H1 (cell line): ENCODE measurements at regions not wholly inside any gene's neighbourhood (a gene's known extent, or its start where the extent isn't known, plus 50 kb on each side); places are given as distances from the start of the nearest gene placed in this dataset.

Source experiments
- PHF8 ChIP-seq: fragments of 200-600 bp; sonication (generic); conservative IDR thresholded peaks from 2 replicates; pipeline ENCODE4 v1.7.1; 2012; ENCODE audit warnings: low read depth, mild to moderate bottlenecking, inconsistent platforms, low read length, moderate library complexity
- TF ChIP-seq, protein P1 (sequence below): fragments of 300-600 bp; sonication (generic); IDR thresholded peaks from 2 replicates; pipeline ENCODE4 v1.7.1; 2012; ENCODE audit warnings: low read length, moderate library complexity, mild to moderate bottlenecking, inconsistent platforms; ENCODE audit not compliant: insufficient replicate concordance

GRCh38 chr2:212672186-212672585 is 133.6 kb upstream of the ERBB4 start (continued):
- TF ChIP-seq, protein P1, sequence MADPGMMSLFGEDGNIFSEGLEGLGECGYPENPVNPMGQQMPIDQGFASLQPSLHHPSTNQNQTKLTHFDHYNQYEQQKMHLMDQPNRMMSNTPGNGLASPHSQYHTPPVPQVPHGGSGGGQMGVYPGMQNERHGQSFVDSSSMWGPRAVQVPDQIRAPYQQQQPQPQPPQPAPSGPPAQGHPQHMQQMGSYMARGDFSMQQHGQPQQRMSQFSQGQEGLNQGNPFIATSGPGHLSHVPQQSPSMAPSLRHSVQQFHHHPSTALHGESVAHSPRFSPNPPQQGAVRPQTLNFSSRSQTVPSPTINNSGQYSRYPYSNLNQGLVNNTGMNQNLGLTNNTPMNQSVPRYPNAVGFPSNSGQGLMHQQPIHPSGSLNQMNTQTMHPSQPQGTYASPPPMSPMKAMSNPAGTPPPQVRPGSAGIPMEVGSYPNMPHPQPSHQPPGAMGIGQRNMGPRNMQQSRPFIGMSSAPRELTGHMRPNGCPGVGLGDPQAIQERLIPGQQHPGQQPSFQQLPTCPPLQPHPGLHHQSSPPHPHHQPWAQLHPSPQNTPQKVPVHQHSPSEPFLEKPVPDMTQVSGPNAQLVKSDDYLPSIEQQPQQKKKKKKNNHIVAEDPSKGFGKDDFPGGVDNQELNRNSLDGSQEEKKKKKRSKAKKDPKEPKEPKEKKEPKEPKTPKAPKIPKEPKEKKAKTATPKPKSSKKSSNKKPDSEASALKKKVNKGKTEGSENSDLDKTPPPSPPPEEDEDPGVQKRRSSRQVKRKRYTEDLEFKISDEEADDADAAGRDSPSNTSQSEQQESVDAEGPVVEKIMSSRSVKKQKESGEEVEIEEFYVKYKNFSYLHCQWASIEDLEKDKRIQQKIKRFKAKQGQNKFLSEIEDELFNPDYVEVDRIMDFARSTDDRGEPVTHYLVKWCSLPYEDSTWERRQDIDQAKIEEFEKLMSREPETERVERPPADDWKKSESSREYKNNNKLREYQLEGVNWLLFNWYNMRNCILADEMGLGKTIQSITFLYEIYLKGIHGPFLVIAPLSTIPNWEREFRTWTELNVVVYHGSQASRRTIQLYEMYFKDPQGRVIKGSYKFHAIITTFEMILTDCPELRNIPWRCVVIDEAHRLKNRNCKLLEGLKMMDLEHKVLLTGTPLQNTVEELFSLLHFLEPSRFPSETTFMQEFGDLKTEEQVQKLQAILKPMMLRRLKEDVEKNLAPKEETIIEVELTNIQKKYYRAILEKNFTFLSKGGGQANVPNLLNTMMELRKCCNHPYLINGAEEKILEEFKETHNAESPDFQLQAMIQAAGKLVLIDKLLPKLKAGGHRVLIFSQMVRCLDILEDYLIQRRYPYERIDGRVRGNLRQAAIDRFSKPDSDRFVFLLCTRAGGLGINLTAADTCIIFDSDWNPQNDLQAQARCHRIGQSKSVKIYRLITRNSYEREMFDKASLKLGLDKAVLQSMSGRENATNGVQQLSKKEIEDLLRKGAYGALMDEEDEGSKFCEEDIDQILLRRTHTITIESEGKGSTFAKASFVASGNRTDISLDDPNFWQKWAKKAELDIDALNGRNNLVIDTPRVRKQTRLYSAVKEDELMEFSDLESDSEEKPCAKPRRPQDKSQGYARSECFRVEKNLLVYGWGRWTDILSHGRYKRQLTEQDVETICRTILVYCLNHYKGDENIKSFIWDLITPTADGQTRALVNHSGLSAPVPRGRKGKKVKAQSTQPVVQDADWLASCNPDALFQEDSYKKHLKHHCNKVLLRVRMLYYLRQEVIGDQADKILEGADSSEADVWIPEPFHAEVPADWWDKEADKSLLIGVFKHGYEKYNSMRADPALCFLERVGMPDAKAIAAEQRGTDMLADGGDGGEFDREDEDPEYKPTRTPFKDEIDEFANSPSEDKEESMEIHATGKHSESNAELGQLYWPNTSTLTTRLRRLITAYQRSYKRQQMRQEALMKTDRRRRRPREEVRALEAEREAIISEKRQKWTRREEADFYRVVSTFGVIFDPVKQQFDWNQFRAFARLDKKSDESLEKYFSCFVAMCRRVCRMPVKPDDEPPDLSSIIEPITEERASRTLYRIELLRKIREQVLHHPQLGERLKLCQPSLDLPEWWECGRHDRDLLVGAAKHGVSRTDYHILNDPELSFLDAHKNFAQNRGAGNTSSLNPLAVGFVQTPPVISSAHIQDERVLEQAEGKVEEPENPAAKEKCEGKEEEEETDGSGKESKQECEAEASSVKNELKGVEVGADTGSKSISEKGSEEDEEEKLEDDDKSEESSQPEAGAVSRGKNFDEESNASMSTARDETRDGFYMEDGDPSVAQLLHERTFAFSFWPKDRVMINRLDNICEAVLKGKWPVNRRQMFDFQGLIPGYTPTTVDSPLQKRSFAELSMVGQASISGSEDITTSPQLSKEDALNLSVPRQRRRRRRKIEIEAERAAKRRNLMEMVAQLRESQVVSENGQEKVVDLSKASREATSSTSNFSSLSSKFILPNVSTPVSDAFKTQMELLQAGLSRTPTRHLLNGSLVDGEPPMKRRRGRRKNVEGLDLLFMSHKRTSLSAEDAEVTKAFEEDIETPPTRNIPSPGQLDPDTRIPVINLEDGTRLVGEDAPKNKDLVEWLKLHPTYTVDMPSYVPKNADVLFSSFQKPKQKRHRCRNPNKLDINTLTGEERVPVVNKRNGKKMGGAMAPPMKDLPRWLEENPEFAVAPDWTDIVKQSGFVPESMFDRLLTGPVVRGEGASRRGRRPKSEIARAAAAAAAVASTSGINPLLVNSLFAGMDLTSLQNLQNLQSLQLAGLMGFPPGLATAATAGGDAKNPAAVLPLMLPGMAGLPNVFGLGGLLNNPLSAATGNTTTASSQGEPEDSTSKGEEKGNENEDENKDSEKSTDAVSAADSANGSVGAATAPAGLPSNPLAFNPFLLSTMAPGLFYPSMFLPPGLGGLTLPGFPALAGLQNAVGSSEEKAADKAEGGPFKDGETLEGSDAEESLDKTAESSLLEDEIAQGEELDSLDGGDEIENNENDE, result no peak
- no peak for TF ChIP-seq PHF8
